IMR-90 (cell line): ENCODE measurements at regions not wholly inside any gene's neighbourhood (a gene's known extent, or its start where the extent isn't known, plus 50 kb on each side); places are given as distances from the start of the nearest gene placed in this dataset.

Source experiments
- ATAC-seq: fragments of 200-7000 bp; cut with Tn5 transposase; 2 replicates; pipeline ENCODE4 v1.9.1; 2020; ENCODE audit warnings: low read depth, mild to moderate bottlenecking, moderate library complexity
- BruUV-seq: library from RNA; stranded (reverse); fragments of 400-500 nt; replicated peaks from 2 replicates; lab custom pipeline; 2021; lab: Mats Ljungman, UMichigan
- CTCF ChIA-PET: fragments of 300-600 bp; formaldehyde crosslinking; extraction: SDS; loops from one replicate; lab custom pipeline; 2021; ENCODE audit warnings: antibody characterized with exemption; lab: Yijun Ruan, JAX
- POLR2A ChIA-PET: fragments of 300-600 bp; sonication (Branson Sonifier 250); formaldehyde crosslinking; loops from one replicate; lab custom pipeline; 2022; ENCODE audit warnings: antibody characterized with exemption; ENCODE audit not compliant: unreplicated experiment; lab: Charles Lee
- DNase-seq: peaks from one replicate; pipeline ENCODE4 v3.0.0; 2013
- H2AFZ ChIP-seq: replicated peaks from 2 replicates; pipeline ENCODE3; 2013; ENCODE audit warnings: low read length, mild to moderate bottlenecking; ENCODE audit not compliant: poor library complexity
- H2AK5ac ChIP-seq: 2 replicates; pipeline ENCODE4 v1.6.1; 2013; ENCODE audit warnings: low read depth, low read length, inconsistent platforms
- H2AK9ac ChIP-seq: replicated peaks from 2 replicates; pipeline ENCODE3; 2013; ENCODE audit warnings: mild to moderate bottlenecking, low read depth, low read length, moderate library complexity; ENCODE audit not compliant: poor library complexity
- H2BK120ac ChIP-seq: 2 replicates; pipeline ENCODE4 v1.6.1; 2013; ENCODE audit warnings: low read depth, low read length, inconsistent platforms
- H2BK15ac ChIP-seq: 3 replicates; pipeline ENCODE4 v1.6.1; 2013; ENCODE audit warnings: low read depth, low read length, inconsistent platforms
- H2BK20ac ChIP-seq: 2 replicates; pipeline ENCODE4 v1.6.1; 2013; ENCODE audit warnings: low read depth, mild to moderate bottlenecking, inconsistent platforms, low read length, moderate library complexity
- H2BK5ac ChIP-seq: 2 replicates; pipeline ENCODE4 v1.6.1; 2013; ENCODE audit warnings: mild to moderate bottlenecking, low read depth, low read length, inconsistent platforms; ENCODE audit not compliant: poor library complexity, severe bottlenecking
- H3K14ac ChIP-seq: replicated peaks from 2 replicates; pipeline ENCODE4 v1.6.1; 2013; ENCODE audit warnings: low read depth, low read length, inconsistent platforms
- H3K18ac ChIP-seq: 2 replicates; pipeline ENCODE4 v1.6.1; 2013; ENCODE audit warnings: low read depth, low read length, control low read depth
- H3K23ac ChIP-seq: 2 replicates; pipeline ENCODE4 v1.6.1; 2013; ENCODE audit warnings: low read depth, low read length, inconsistent platforms
- H3K27ac ChIP-seq: 2 replicates; pipeline ENCODE4 v1.5.1; 2013; ENCODE audit warnings: mild to moderate bottlenecking, control low read depth, low read length; ENCODE audit not compliant: insufficient read depth
- H3K27me3 ChIP-seq: 2 replicates; pipeline ENCODE4 v1.6.1; 2013; ENCODE audit warnings: low read length; ENCODE audit not compliant: control insufficient read depth, insufficient read depth
- H3K36me3 ChIP-seq: 2 replicates; pipeline ENCODE4 v1.6.1; 2013; ENCODE audit warnings: low read length, mixed read lengths; ENCODE audit not compliant: control insufficient read depth, insufficient read depth
- H3K4ac ChIP-seq: 2 replicates; pipeline ENCODE4 v1.6.1; 2013; ENCODE audit warnings: low read depth, low read length, inconsistent platforms
- H3K4me1 ChIP-seq: 2 replicates; pipeline ENCODE4 v1.6.1; 2013; ENCODE audit warnings: low read length, mixed read lengths; ENCODE audit not compliant: control insufficient read depth, insufficient read depth
- H3K4me2 ChIP-seq: 2 replicates; pipeline ENCODE4 v1.6.1; 2013; ENCODE audit warnings: low read depth, mild to moderate bottlenecking, control low read depth, low read length, moderate library complexity
- H3K4me3 ChIP-seq: 2 replicates; pipeline ENCODE4 v1.5.1; 2013; ENCODE audit warnings: low read depth, mild to moderate bottlenecking, control low read depth, low read length, moderate library complexity; ENCODE audit not compliant: insufficient read depth
- H3K56ac ChIP-seq: 2 replicates; pipeline ENCODE4 v1.6.1; 2013; ENCODE audit warnings: low read length, inconsistent platforms; ENCODE audit not compliant: insufficient read depth; ENCODE audit errors: extremely low read depth
- H3K79me1 ChIP-seq, 2 experiments: 2 replicates each; pipeline ENCODE4 v1.6.1; 2013; ENCODE audit warnings: low read length in 2 of 2, inconsistent platforms in 1 of 2, low read depth in 1 of 2
- H3K9ac ChIP-seq: 2 replicates; pipeline ENCODE4 v1.6.1; 2013; ENCODE audit warnings: low read depth, low read length, control low read depth
- H3K9me1 ChIP-seq: 2 replicates; pipeline ENCODE4 v1.6.1; 2013; ENCODE audit warnings: low read length, inconsistent platforms; ENCODE audit not compliant: insufficient read depth
- H3K9me3 ChIP-seq: 2 replicates; pipeline ENCODE4 v1.6.1; 2013; ENCODE audit warnings: low read length; ENCODE audit not compliant: control insufficient read depth, insufficient read depth
- H4K20me1 ChIP-seq: 2 replicates; pipeline ENCODE4 v1.6.1; 2013; ENCODE audit warnings: low read length, inconsistent platforms; ENCODE audit not compliant: insufficient read depth
- H4K5ac ChIP-seq: 2 replicates; pipeline ENCODE4 v1.6.1; 2013; ENCODE audit warnings: mild to moderate bottlenecking, low read depth, low read length, control low read depth
- H4K8ac ChIP-seq, 2 experiments: 2 replicates each; pipeline ENCODE4 v1.6.1; 2013; ENCODE audit warnings: low read depth in 2 of 2, low read length in 2 of 2, control low read depth in 1 of 2, inconsistent platforms in 1 of 2
- H4K91ac ChIP-seq: 2 replicates; pipeline ENCODE4 v1.6.1; 2013; ENCODE audit warnings: low read depth, low read length, inconsistent platforms; ENCODE audit not compliant: insufficient read depth
- BHLHE40 ChIP-seq: fragments of 150-350 bp; IDR thresholded peaks from 2 replicates; pipeline ENCODE4 v1.6.1; 2016; ENCODE audit warnings: mild to moderate bottlenecking, low read depth, low read length
- CTCF ChIP-seq: conservative IDR thresholded peaks from 2 replicates; pipeline ENCODE4 v1.5.1; 2012; ENCODE audit warnings: mild to moderate bottlenecking, low read depth, low read length, improper control_type of control experiment
- ELK1 ChIP-seq: fragments of 150-350 bp; IDR thresholded peaks from 2 replicates; pipeline ENCODE4 v1.6.1; 2016; ENCODE audit warnings: low read depth, mild to moderate bottlenecking, low read length, moderate library complexity, borderline replicate concordance
- MAZ ChIP-seq: IDR thresholded peaks from 2 replicates; pipeline ENCODE4 v1.6.1; 2012; ENCODE audit warnings: low read depth, mild to moderate bottlenecking, low read length, improper control_type of control experiment, moderate library complexity, borderline replicate concordance
- MXI1 ChIP-seq: IDR thresholded peaks from 2 replicates; pipeline ENCODE4 v1.6.1; 2012; ENCODE audit warnings: low read depth, mild to moderate bottlenecking, low read length, moderate library complexity, borderline replicate concordance
- RAD21 ChIP-seq: IDR thresholded peaks from 2 replicates; pipeline ENCODE4 v1.6.1; 2012; ENCODE audit warnings: low read length, improper control_type of control experiment
- RCOR1 ChIP-seq: IDR thresholded peaks from 2 replicates; pipeline ENCODE4 v1.6.1; 2012; ENCODE audit warnings: mild to moderate bottlenecking, low read length, improper control_type of control experiment; ENCODE audit not compliant: insufficient replicate concordance
- WGBS, 2 experiments: methylation state at CpG; one replicate each; pipeline versions ENCODE4 v1.1.5 to v1.1.7; 2013; ENCODE audit warnings: missing lambda C conversion rate in 2 of 2; ENCODE audit not compliant: insufficient read length in 1 of 2; ENCODE audit errors: extremely low coverage in 2 of 2; 5-methylcytosine and 5-hydroxymethylcytosine counted together
- dilution Hi-C: fragments of 300-500 bp; cut with HindIII; formaldehyde crosslinking; loops from one replicate; pipeline ENCODE4 v1.14.3; 2018; ENCODE audit warnings: low sequenced_read_pairs; ENCODE audit not compliant: unreplicated experiment
- in situ Hi-C: fragments of 300-500 bp; cut with MboI; formaldehyde crosslinking; loops from 3 replicates; pipeline ENCODE4 v1.14.3; 2019; ENCODE audit warnings: low sequenced_read_pairs, inconsistent platforms, mixed read lengths
- intact Hi-C: fragments of 100-400 bp; cut with micrococcal nuclease; formaldehyde crosslinking; loops from 2 replicates; pipeline ENCODE4 v1.10.0; 2022

GRCh38 chr1:99198393-99198792 is 65.9 kb upstream of the PLPPR4 start:
- WGBS, 2 experiments = no CpG with 5 or more reads among the region's 1 CpG
- CTCF ChIA-PET = no interaction called here

More at GRCh38 chr1:99198393-99198792, 65.9 kb upstream of the PLPPR4 start:
- H2BK120ac ChIP-seq = no peak overlapping the region
- BruUV-seq = no TSS peak
- no peak overlapping the region for H2BK5ac ChIP-seq
- intact Hi-C loops = no loop called here
- no peak overlapping the region for H4K5ac ChIP-seq
- H4K20me1 ChIP-seq = no peaks in the 10 kb centered on the region
- H2AFZ ChIP-seq = no peak overlapping the region
- H3K4me1 ChIP-seq = no peaks in the 10 kb centered on the region
- no peak overlapping the region for H4K8ac ChIP-seq
- H3K23ac ChIP-seq = no peak overlapping the region
- H3K27ac ChIP-seq = no peak overlapping the region
- no peak overlapping the region for H3K4ac ChIP-seq
- no peak overlapping the region for H3K9ac ChIP-seq
- DNase-seq = no peak
- POLR2A ChIA-PET = no interaction called here
- H3K27me3 ChIP-seq = no peaks in the 10 kb centered on the region
- H3K4me2 ChIP-seq = no peak overlapping the region
- dilution Hi-C loops = no loop called here
- H4K91ac ChIP-seq = no peak overlapping the region
- H3K9me3 ChIP-seq = no peaks in the 10 kb centered on the region
- H2BK15ac ChIP-seq = no peak overlapping the region
- TF ChIP-seq MAZ = no peak
- TF ChIP-seq CTCF = no peak
- TF ChIP-seq MXI1 = no peak
- TF ChIP-seq RCOR1 = no peak
- no peak for TF ChIP-seq BHLHE40
- TF ChIP-seq RAD21 = no peak
- no peak for TF ChIP-seq ELK1
- H2AK5ac ChIP-seq = no peak overlapping the region
- in situ Hi-C loops = no loop called here
- no peak overlapping the region for H2BK20ac ChIP-seq
- H3K18ac ChIP-seq = no peak overlapping the region
- H3K56ac ChIP-seq = no peak overlapping the region
- H3K9me1 ChIP-seq = no peaks in the 10 kb centered on the region
- ATAC-seq = no peak
- H3K14ac ChIP-seq = no peak overlapping the region
- H2AK9ac ChIP-seq = no peak overlapping the region
- H3K79me1 ChIP-seq = no peaks in the 10 kb centered on the region
- H3K4me3 ChIP-seq = no peak overlapping the region
- H3K36me3 ChIP-seq = no peaks in the 10 kb centered on the region
